Fibroblast of pulmonary artery (primary cell): ENCODE measurements at regions not wholly inside any gene's neighbourhood (a gene's known extent, or its start where the extent isn't known, plus 50 kb on each side); places are given as distances from the start of the nearest gene placed in this dataset.

ENCODE experiments used
- DNase-seq: peaks from one replicate; pipeline ENCODE4 v3.0.0-alpha.2; 2010; ENCODE audit warnings: low read depth
- H3K4me3 ChIP-seq: replicated peaks from 2 replicates; pipeline ENCODE4 v1.5.1; 2011; ENCODE audit warnings: low read depth, mild to moderate bottlenecking, control low read depth, low read length, moderate library complexity
- CTCF ChIP-seq: IDR thresholded peaks from 2 replicates; pipeline ENCODE4 v1.5.1; 2011; ENCODE audit warnings: mild to moderate bottlenecking, control low read depth, low read length, inconsistent platforms; ENCODE audit errors: missing control alignments

GRCh38 chr10:118865998-118866693, 111.4 kb upstream of the CACUL1 start:
- no peak for TF ChIP-seq CTCF
- no peak overlapping the region for H3K4me3 ChIP-seq
- no peak for DNase-seq

- H3K4me3 ChIP-seq: no peak overlapping the region
- TF ChIP-seq CTCF: no peak
- DNase-seq: no peak
Observed at GRCh38 chr10:118867768-118868167, 113.0 kb upstream of the CACUL1 start.

- DNase-seq: no peak
- TF ChIP-seq CTCF: no peak
- H3K4me3 ChIP-seq: no peak overlapping the region
Observed at GRCh38 chr10:118868589-118868988, 113.8 kb upstream of the CACUL1 start.

- no peak for TF ChIP-seq CTCF
- peak; percentile 97 for DNase-seq
- no peak overlapping the region for H3K4me3 ChIP-seq
Observed at GRCh38 chr10:118870467-118871243, 115.9 kb upstream of the CACUL1 start.

- no peak for DNase-seq
- H3K4me3 ChIP-seq: no peak overlapping the region
- no peak for TF ChIP-seq CTCF
Observed at GRCh38 chr10:118871244-118871865, 116.6 kb upstream of the CACUL1 start.

- DNase-seq: peak; percentile 53
- no peak overlapping the region for H3K4me3 ChIP-seq
- no peak for TF ChIP-seq CTCF
Observed at GRCh38 chr10:118873091-118873737, 118.4 kb upstream of the CACUL1 start.
